GM19438 (cell line): ENCODE measurements at regions not wholly inside any gene's neighbourhood (a gene's known extent, or its start where the extent isn't known, plus 50 kb on each side); places are given as distances from the start of the nearest gene placed in this dataset.

Experiments
- ATAC-seq: cut with Tn5 transposase; IDR thresholded peaks from one replicate; pipeline ENCODE4 v1.9.1; 2021; ENCODE audit warnings: low read depth; ENCODE audit not compliant: unreplicated experiment

- ATAC-seq, result no peak
Measured at GRCh38 chr14:55926007-55926406, 192.2 kb upstream of the PELI2 start.

DNA sequence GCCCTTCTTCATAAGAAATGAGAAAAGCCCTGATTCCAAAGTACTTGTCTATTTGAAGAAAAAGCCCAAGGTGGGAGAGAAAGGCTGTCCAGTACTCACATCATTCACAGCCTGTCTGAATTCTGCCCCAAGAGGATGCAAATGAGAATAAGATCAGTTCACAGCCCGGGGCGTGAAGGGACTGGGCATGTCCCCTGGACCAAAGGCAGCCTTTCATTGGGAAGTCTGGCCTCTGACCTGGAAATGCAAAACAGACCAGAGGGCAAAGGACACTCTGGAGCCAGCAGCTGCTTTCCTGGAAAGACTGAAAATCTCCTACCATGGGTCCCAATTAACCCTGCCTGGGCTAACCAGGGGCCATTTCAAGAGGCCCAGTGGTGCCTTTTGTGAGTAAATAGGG lies 191.2 kb upstream of the PELI2 start:
- ATAC-seq, result no peak

GRCh38 chr14:55928276-55928675 lies 189.9 kb upstream of the PELI2 start:
- no peak for ATAC-seq

GRCh38 chr14:55929136-55929535 lies 189.1 kb upstream of the PELI2 start:
- ATAC-seq, result no peak

- ATAC-seq, result no peak
Measured at GRCh38 chr14:55930016-55930784, 188.0 kb upstream of the PELI2 start.

DNA sequence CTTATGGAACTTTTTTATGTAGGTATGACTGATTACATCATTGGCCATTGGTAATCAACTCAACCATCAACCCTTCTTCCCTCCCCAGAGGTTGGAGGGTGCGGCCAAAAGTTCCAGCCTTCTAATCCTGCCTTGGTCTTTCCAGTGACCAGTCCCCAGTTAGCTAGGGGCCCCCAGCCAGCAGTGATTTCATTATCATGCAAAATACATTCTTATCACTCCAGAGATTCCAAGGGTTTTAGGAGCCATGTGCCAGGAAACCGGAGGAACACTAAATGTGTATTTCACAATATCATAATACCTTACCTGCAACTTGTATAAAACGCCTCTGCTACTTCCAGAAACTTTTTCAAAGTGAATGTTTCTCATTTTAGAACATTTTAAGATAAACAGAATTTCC lies 181.5 kb upstream of the PELI2 start:
- ATAC-seq, result no peak

DNA sequence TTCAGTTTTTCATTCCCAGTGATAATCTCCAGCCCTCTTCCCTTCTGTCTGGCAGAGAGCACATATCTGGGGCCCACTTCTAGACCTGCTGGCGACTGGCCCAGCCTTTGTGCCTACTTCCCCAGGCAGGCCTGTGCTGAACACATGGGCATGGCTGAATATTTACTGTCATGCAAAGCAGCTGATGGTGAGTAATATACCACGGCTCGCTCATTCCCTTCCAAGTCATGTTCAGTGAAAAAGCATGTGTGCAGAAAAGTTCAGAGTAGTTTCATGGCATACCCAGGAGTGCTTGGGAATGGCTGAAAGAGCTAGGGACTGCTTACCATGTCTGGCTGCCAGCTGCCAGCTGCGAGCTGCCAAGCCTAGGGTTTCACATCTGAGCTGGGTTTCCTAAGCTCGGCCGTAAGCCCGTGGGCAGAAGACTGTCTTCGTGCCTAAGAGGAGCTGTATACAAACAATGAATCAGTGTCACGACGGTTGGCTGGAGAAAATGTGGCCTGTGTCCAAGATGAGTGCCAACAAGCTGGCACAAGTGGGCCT lies 179.9 kb upstream of the PELI2 start:
- no peak for ATAC-seq

DNA sequence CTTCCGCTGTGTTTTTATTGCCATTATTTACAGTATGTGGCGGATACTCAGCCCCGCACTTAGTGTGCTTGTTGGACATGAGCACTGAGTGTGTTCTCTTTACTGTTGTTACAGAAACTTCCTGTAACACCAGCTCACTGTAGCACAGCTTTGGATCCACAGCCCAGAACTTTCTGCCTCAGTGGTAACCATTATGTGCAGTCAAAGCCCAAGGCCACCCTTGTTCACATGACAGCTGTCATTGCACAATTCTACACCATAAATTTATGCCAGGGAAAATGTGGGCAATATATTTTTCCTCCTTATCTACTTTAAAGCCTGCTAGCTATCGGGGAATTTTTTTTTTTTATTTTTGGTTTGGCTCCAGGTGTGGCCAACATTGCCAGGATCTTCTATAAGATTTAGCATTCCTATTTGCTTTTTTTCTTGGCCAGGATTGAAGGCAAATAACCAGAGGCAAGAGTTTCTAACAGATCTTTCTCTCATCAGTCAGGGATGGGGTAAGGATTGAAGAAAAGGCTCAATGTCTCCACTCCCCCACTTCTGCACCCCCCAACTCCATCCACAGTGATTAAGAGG lies 176.0 kb upstream of the PELI2 start:
- ATAC-seq, result no peak

GRCh38 chr14:55942826-55943225 lies 175.4 kb upstream of the PELI2 start:
- no peak for ATAC-seq

- no peak for ATAC-seq
Measured at GRCh38 chr14:55944757-55945156, 173.5 kb upstream of the PELI2 start.

- no peak for ATAC-seq
Measured at GRCh38 chr14:55946231-55946630, 172.0 kb upstream of the PELI2 start.

GRCh38 chr14:55948399-55948798 lies 169.8 kb upstream of the PELI2 start:
- ATAC-seq, result no peak

- no peak for ATAC-seq
Measured at GRCh38 chr14:55949708-55950107, 168.5 kb upstream of the PELI2 start.

DNA sequence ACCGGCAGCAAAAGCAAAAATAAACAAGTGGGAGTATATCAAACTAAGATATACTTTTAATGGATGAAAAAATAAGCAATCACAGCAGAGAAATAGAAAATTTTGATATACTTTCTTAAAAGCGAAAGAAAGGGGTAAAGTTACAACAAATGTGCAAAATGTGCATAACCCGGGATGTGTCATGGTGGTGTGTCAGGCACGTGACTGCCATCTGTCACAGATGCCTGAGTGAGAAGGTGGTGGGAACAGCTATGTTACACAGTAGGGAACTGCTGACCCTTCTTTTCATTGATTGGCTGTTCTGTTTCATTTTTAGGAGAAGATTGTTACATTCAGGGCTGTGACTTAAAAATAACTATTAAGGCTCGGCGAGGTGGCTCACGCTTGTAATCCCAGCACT lies 168.1 kb upstream of the PELI2 start:
- ATAC-seq, result no peak

- ATAC-seq, result no peak
Measured at GRCh38 chr14:55951341-55952206, 166.6 kb upstream of the PELI2 start.

DNA sequence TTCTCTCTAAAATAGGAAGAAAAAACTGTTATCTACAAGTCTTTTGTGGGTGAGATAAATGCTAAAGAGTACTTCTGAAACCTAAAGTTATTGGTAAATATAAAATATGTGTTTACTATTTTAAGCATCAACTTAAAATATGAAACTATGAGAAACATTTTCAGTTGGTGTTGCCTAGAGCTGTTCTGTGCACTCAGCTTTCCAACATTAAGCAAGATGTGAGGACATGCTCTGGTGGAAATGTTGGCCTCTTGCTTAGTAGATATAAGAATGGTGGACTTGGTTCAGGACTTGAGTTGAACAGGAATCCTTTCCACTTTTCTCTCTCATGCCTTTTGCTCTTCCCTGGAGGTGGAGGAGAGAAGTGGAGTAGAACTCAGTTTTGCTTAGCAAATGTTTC lies 164.1 kb upstream of the PELI2 start:
- ATAC-seq, result no peak

DNA sequence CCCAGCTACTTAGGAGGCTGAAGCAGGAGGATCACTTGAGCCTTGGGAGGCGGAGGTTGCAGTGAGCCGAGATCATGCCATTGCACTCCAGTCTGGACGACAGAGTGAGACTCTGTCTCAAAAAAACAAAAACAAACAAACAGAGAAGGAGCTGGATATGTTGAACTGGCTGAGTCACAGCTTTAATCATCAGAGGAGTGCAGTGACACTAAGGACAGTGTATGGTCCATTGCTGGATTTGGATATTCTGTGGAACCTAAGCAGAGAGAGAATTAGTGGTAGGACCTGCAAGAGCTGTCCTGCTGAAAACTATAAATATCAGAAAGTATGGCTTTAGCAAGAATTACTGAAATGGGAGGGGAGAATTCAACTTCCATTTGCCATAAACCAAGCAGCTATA lies 163.0 kb upstream of the PELI2 start:
- no peak for ATAC-seq

DNA sequence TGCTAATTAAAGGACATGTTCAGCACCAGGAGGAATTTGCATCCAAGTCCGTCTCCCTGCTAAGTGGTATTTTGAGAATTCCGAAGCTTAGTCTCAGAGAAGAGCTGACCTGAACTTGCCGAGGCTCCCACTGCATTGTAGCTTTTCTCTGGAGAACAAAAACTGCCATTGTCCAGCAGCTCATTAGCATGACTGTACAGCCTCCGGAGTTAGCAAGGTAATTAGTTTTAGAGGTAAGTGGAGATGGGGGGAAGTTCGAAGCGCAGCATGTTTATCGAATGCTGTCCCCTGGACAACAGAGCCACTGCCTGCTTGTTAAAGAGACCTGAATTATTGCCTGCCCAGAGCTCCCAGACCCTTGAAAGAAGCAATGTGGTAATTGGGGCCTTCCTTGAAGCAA lies 160.3 kb upstream of the PELI2 start:
- no peak for ATAC-seq

- ATAC-seq, result no peak
Measured at GRCh38 chr14:55963295-55963694, 154.9 kb upstream of the PELI2 start.

- ATAC-seq, result no peak
Measured at GRCh38 chr14:55964091-55964490, 154.1 kb upstream of the PELI2 start.

GRCh38 chr14:55964821-55965220 lies 153.4 kb upstream of the PELI2 start:
- ATAC-seq, result no peak
